Body of pancreas (tissue), 4 donors: ENCODE measurements at regions not wholly inside any gene's neighbourhood (a gene's known extent, or its start where the extent isn't known, plus 50 kb on each side); places are given as distances from the start of the nearest gene placed in this dataset.

ENCODE experiments used
- ATAC-seq: fragments of 150-250 bp; one replicate; pipeline ENCODE4 v1.9.1; 2016
- DNase-seq, 4 donors: peaks; one replicate each; pipeline ENCODE4 v3.0.0-alpha.2; 2019
- H3K27ac ChIP-seq, 4 donors: fragments of 200-600 bp; sonication (generic); 1 replicate in 3 of 4; 2 replicates in 1 of 4; pipeline versions ENCODE4 v1.5.1 to v1.6.1; 2016 to 2019; ENCODE audit warnings: mild to moderate bottlenecking in 1 of 4, mixed read lengths in 1 of 4, moderate library complexity in 1 of 4
- H3K27me3 ChIP-seq, 2 donors: fragments of 200-600 bp; sonication (generic); one replicate each; pipeline ENCODE4 v1.6.0; 2016; ENCODE audit warnings: mild to moderate bottlenecking in 1 of 2
- H3K36me3 ChIP-seq, 2 donors: fragments of 200-600 bp; sonication (generic); replicated peaks in 1 of 2; 2 replicates each; pipeline ENCODE4 v1.5.1; 2016; ENCODE audit warnings: low read depth in 2 of 2; ENCODE audit not compliant: insufficient read depth in 1 of 2
- H3K4me1 ChIP-seq: fragments of 200-600 bp; sonication (generic); one replicate; pipeline ENCODE4 v1.6.0; 2016
- H3K4me3 ChIP-seq, 2 donors: fragments of 200-600 bp; sonication (generic); 1 replicate in 1 of 2; 2 replicates in 1 of 2; pipeline ENCODE4 v1.5.1; 2016 to 2019
- H3K9me3 ChIP-seq, 3 donors: fragments of 200-600 bp; sonication (generic); 1 replicate in 2 of 3; 2 replicates in 1 of 3; pipeline ENCODE4 v1.5.1; 2016
- CTCF ChIP-seq, 7 experiments: fragments of 450-650 bp in 4 of 7; fragments of 200-600 bp in 3 of 7; sonication (generic) in 3 of 7; IDR thresholded peaks; one replicate each; pipeline ENCODE4 v1.5.1; 2016 to 2019; ENCODE audit warnings: antibody characterized with exemption in 7 of 7
- POLR2A ChIP-seq, 3 donors: fragments of 450-650 bp; IDR thresholded peaks; one replicate each; pipeline ENCODE4 v1.6.1; 2016; ENCODE audit warnings: antibody characterized with exemption in 3 of 3, mild to moderate bottlenecking in 2 of 3
- WGBS, 2 donors: methylation state at CpG; one replicate each; pipeline ENCODE4 v1.1.5; 2017; 5-methylcytosine and 5-hydroxymethylcytosine counted together
- intact Hi-C: fragments of 100-400 bp; cut with DNase I; formaldehyde crosslinking; loops from one replicate; pipeline ENCODE4 v1.15.1; 2023

- TF ChIP-seq CTCF (IDR thresholded peaks at IDR 0.05), result no peak
- TF ChIP-seq POLR2A (IDR thresholded peaks at IDR 0.05), result no peak
- no peak for DNase-seq
- intact Hi-C loops, result no loop called here
- Histone ChIP-seq H3K9me3 (no peaks in the 10 kb centered on the region), H3K27ac (no peak overlapping the region), H3K36me3 (no peaks in the 10 kb centered on the region), H3K4me3 (no peak overlapping the region), H3K27me3 (no peaks in the 10 kb centered on the region), H3K4me1 (no peaks in the 10 kb centered on the region)
- no peak for ATAC-seq
- 55 to 58% methylated on average over 4 of the region's 4 CpGs for WGBS, 2 donors
These were observed 256.9 kb downstream of the ATXN7L3B start for GRCh38 chr12:74794522-74794921.

- no peaks in the 10 kb centered on the region for H3K4me1 ChIP-seq
- TF ChIP-seq POLR2A (IDR thresholded peaks at IDR 0.05), result no peak
- no peak for TF ChIP-seq CTCF (IDR thresholded peaks at IDR 0.05)
- intact Hi-C loops, result no loop called here
- no peak overlapping the region for H3K27ac ChIP-seq
- 52 to 56% methylated on average over 2 of the region's 2 CpGs for WGBS, 2 donors
- no peaks in the 10 kb centered on the region for H3K9me3 ChIP-seq
- DNase-seq (no peak), ATAC-seq (no peak)
- no peaks in the 10 kb centered on the region for H3K36me3 ChIP-seq
- H3K27me3 ChIP-seq, result no peaks in the 10 kb centered on the region
- no peak overlapping the region for H3K4me3 ChIP-seq
These were observed 264.0 kb downstream of the ATXN7L3B start for GRCh38 chr12:74801625-74802024.

DNA sequence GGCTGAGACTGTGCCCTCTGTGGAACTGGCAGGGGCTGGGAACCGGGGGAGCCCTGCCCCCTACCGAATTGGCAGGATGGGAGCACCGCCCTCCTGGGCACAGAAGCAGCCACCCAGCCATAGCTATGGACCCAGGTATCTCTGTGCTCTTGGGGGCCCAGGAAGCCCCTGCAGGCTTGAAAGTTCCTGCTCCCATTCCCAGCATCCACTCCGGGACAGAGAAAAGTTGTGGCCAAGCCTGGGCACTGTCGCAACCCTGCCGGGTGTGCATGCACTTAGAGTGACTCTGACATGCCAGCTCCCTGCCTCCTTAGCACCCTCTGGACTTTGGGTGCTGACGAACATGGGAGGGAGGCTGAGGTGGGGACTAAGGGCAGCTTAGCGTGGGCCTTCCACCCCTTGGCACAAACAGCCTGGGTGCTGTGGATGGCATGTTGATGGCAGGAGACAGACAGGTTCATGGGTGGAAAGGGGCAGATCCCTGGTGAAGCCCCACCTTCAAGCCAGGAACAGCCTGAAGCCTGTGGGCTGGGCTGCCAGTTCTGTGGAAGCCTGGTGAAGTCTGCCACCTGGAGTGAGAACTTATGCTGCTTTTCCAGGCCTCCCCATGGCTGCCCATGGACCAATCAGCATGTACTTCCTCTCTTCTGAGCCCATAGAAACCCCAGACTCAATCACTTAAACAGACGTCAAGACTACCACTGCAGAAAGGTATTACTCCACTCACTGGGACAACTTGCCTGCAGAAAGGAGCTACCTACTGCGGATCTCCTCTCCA, 279.0 kb downstream of the ATXN7L3B start:
- Histone ChIP-seq H3K27ac (no peak overlapping the region), H3K4me1 (no peaks in the 10 kb centered on the region), H3K36me3 (no peaks in the 10 kb centered on the region), H3K27me3 (no peaks in the 10 kb centered on the region), H3K9me3 (no peaks in the 10 kb centered on the region), H3K4me3 (no peak overlapping the region)
- DNase-seq (no peak), ATAC-seq (no peak)
- no peak for TF ChIP-seq CTCF (IDR thresholded peaks at IDR 0.05)
- TF ChIP-seq POLR2A (IDR thresholded peaks at IDR 0.05), result no peak
- intact Hi-C loops, result no loop called here
- WGBS, 2 donors, result 68 to 79% methylated on average over 5 to 10 of the region's 10 CpGs

DNA sequence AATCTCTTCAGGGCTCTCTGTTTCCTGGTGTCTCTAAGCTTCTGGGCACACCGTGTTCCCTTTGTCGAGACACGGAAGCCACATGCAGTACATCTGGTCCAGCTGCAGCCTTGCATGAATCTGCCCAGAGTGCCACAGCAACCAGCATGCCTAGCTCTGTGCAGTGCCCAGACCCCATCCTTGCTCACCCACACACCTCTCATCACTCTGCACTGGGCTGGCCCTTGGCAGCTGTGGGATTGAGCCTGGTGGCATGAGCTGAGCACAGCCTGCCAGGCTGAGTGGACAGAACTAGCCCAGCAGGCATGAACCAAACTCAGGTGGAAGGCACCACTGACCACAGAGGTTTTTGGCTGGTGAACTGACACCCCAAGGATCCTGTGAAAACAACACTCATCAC, 279.9 kb downstream of the ATXN7L3B start:
- Histone ChIP-seq H3K9me3 (no peaks in the 10 kb centered on the region), H3K36me3 (no peaks in the 10 kb centered on the region), H3K4me1 (no peaks in the 10 kb centered on the region), H3K4me3 (no peak overlapping the region), H3K27ac (no peak overlapping the region), H3K27me3 (no peaks in the 10 kb centered on the region)
- TF ChIP-seq CTCF (IDR thresholded peaks at IDR 0.05) (no peak), POLR2A (IDR thresholded peaks at IDR 0.05) (no peak)
- no peak for ATAC-seq
- intact Hi-C loops, result no loop called here
- DNase-seq, result no peak
- WGBS, 2 donors, result 85% methylated on average over 3 of the region's 3 CpGs; no CpG with 5 or more reads in 1 of the 2 donors

GRCh38 chr12:74818412-74818811, 280.8 kb downstream of the ATXN7L3B start:
- H3K9me3 ChIP-seq, result no peaks in the 10 kb centered on the region
- H3K36me3 ChIP-seq, result no peaks in the 10 kb centered on the region
- H3K4me1 ChIP-seq, result no peaks in the 10 kb centered on the region
- ATAC-seq (no peak), DNase-seq (no peak)
- TF ChIP-seq CTCF (IDR thresholded peaks at IDR 0.05) (no peak), POLR2A (IDR thresholded peaks at IDR 0.05) (no peak)
- WGBS, 2 donors, result 24 to 41% methylated on average over 2 of the region's 2 CpGs
- H3K27ac ChIP-seq, result no peak overlapping the region
- no peaks in the 10 kb centered on the region for H3K27me3 ChIP-seq
- intact Hi-C loops, result no loop called here
- no peak overlapping the region for H3K4me3 ChIP-seq
